ENCODE measurements at regions not wholly inside any gene's neighbourhood (a gene's known extent, or its start where the extent isn't known, plus 50 kb on each side); places are given as distances from the start of the nearest gene placed in this dataset.
"Not testable (repeated sequence)": the region's sequence is repeated elsewhere in the genome, so short reads cannot be mapped to it uniquely, and the experiment has no call there.

DNA sequence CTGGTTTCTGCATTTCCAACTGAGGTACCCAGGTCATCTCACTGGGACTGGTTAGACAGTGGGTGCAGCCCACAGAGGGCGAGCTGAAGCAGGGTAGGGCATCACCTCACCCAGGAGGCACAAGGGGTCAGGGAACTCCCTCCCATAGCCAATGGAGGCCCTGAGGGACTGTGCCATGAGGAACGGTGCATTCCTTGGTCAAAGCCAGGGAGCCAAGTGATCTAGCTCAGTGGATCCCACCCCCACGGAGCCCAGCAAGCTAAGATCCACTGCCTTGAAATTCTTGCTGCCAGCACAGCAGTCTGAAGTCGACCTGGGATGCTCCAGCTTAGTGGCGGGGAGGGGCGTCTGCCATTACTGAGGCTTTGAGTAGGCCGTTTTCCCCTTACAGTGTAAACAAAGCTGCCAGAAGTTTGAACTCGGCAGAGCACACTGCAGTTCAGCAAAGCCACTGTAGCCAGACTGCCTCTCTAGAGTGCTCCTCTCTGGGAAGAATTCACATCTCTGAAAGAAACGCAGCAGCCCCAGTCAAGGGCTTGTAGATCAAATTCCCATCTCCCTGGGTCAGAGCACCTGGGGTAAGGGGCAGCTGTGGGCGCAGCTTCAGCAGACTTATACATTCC lies 1386.6 kb upstream of the PCDH9 start:
- no peak for FAIRE-seq

DNA sequence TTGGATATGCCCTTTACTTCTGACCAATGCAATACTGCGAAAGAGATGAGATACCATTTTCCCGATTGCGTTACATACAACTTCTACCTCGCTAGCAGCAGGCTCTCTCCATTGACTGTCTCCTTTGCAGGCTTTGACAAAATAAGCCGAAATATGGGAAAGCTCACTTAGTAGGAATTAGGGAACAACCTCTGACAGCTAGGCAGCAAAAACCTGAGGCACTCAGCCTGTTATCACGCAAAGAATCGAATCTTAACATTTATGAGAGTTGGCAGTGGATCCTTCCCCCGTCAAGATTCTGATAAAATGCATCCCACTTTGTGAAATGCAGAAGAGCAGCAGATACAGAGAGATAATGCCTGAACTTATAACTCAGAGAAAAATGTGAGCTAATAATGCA lies 1379.5 kb upstream of the PCDH9 start:
- FAIRE-seq: no peak

DNA sequence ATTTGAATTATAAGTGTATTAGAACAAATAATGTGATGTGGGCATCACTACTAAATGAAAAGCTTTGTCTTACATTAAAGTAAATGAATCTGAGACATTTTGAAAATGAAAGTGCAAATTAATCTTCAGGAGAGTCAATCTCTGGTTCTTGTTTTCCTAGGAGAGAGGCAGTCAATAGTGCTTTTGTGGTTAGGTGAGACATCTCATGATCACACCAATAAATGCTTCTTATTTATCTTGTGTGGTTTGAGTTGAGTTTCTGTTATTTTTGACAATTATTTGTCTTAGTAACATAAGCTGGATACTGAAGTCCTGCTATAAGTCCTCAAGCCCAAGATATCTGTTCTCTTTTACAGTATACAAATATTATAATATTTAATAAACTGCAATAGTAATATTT lies 1378.0 kb upstream of the PCDH9 start:
- no peak for FAIRE-seq

DNA sequence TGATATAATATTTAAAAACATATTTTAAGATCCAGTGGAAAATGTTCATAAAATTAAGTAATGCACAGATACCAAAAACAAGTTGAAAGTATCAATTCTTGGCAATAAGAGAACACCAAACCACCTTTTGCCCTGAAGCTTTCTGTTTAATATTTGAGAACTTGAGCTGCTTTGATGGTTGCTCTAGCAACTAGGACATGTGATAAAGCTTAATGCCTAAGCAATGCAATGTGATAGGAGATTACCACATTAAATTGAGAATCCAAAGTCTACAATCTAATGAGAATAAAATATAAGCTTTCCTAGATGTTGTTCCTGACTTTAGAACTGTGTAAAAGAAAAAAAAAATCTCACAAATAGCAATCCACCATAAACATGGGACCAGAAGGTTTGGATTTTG lies 1367.5 kb upstream of the PCDH9 start:
- FAIRE-seq: no peak

DNA sequence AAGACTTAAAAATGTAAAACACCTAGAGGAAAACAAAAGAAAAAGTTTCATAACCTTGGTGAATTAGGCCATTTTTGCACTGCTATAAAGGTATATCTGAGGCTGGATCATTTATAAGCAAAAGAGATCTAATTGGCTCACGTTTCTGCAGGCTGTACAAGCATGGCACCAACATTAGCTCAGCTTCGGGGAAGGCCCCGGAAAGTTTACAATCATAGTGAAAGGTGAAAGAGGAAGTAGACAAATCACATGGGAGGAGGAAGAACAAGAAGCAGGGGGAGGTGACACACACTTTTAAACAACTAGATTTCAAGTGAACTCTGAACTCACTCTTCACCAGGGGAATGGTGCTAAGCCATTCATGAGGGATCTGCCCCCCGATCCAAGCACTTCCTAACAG lies 1358.5 kb upstream of the PCDH9 start:
- FAIRE-seq: no peak

DNA sequence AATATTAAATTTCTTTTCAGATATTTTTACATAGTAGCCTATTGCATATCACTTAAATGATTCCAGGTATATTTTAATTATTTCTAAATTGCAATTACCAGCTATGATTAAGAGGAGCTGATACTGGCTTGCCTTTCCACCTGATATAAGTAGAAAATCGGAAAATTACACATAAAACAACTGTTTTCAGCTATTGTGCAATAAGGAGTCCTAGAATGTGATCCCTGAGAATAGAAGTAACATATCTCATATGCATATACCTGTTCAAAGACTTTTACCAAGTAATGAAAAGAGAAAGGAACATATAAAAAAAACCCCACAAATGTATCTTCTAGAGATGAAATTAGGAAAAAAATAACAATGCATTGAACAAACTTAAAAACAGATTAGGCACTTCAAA lies 1354.6 kb upstream of the PCDH9 start:
- no peak for FAIRE-seq

DNA sequence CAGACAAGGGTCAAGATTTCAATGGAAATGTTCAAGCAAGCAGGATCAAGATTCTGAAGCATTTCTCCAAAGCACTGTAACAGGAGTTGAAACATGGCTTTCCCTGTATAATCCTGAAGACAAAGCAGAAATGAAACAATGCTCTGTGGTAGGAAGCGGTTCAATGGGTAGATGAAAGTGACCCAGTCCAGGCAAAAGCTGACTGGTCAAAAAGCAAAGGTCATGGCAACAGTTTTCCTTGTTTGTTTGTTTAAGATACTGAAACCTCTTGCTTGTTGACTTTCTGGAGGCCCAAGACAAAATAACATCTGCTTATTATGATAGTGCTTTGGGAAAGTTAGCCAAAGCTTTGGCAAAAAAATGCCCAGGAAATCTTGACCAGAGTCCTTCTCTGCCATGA lies 1343.9 kb upstream of the PCDH9 start:
- FAIRE-seq: no peak

DNA sequence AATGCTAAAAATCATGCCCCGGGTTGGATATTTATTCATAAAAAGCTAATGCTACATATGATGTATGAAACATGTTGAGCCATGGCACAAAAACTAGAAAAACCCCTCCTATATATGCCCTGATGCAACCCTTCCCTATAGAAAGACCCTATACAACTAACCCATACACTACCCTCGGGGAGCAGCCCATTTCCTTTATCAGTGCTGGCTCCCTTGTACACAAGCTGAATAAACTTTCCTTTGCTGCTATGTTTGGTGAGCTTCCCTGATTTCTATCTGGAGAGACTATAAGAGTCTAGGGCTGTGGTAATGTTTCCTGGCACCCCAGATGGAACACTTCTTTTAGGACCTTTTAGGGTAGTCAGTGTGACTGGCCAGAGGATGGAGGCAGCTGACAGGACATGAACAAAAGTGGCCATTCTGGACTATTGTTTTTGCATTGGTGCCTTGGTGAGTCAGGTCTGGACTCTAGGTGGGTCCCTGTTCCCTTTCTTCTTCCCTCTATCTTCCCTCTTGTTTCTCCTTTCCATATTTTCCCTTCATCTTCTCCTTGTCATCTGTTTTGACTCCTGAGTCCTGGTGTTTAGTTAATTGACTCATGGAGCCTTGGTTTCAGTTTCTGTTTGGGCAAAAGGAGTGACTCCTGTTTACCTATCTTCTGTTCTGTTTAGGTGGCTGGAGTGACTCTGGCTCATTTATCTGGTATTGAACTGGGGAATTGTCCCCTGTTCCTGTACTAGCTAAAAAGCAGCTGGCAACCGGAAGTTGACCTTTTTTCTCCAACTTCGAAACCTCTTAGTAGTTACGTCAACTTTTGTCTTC lies 1321.8 kb upstream of the PCDH9 start:
- FAIRE-seq: no peak

DNA sequence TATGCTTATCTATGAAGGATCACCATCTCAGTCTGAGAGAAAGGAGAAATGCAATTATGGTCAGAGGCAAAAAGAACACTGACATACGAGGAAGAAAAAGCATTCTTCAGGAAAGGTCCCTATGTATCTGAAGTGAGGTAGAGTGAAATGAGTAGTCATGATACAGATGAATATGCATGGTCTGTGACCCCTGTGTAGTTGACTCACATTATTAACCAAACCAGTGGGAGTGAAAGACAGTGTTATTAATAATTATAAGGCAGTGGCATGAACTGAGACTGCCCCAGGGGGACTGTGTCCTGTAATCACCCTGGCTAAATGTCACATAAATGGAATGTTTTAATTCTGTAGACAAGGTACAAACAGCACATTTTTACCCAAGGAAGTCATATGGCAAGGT lies 1320.2 kb upstream of the PCDH9 start:
- FAIRE-seq: no peak

DNA sequence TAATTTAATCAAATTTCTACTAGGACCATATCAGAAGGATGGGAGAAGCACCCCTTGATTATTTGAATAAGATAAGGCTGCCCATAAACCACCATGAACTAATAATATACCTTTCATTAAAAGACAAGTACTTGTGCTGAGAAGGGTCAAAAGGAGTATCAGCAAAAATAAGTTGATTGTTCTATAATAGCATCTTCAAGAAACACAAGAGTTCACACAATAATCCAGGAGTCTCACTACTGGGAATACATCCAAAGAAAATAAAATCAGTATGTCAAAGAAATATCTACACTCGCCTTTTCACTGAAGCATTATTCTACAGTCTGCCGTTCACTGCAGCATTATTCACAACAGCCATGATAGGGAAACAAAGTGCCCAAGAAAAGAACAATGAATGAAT lies 1310.1 kb upstream of the PCDH9 start:
- FAIRE-seq: no peak

DNA sequence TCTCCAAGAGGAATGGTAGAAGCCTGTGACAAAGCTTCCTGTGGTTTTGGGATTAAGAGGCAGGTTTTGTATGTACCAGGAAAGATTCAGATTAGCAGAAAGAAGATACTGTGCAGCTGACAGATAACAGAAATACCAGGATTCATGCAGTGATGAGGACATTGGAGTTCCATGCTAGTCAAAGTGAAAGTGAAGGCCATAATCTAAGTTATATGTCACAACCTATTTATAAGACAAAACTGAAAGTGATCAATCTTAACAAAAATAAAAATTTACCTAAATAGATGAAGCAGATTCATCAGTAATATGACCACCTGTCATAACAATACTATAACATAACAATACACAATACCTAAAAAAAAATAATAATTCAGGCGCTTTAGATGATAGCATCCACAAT lies 1305.2 kb upstream of the PCDH9 start:
- FAIRE-seq: no peak

DNA sequence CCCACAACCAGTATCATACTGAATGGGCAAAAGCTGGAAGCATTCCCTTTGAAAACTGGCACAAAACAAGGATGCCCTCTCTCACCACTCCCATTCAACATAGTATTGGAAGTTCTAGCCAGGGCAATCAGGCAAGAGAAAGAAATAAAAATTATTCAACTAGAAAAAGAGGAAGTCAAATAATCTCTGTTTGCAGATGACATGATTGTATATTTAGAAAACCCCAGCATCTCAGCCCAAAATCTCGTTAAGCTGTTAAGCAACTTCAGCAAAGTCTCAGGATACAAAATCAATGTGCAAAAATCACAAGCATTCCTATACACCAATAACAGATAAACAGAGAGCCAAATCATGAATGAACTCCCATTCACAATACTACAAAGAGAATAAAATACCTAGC lies 1297.0 kb upstream of the PCDH9 start:
- FAIRE-seq: not testable (repeated sequence)

DNA sequence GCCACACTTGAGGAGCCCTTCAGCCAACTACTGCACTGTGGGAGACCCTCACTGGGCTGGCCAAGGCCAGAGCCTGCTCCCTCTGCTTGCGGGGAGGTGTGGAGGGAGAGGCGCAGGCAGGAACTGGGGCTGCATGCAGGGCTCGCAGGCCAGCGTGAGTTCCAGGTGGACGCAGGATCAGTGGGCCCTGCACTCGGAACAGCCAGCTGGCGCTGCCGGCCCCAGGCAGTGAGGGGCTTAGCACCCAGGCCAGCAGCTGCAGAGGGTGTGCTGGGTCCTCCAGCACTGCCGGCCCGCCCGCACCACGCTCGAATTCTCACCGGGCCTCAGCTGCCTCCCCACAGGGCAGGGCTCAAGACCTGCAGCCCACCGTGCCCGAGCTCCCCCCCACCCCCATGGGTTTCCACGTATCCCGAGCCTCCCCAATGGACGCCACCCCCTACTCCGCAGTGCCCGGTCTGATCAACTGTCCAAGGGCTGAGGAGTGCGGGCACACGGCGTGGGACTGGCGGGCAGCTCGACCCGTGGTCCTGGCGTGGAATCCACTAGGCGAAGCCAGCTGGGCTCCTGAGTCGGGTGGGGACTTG lies 1293.8 kb upstream of the PCDH9 start:
- no peak for FAIRE-seq

DNA sequence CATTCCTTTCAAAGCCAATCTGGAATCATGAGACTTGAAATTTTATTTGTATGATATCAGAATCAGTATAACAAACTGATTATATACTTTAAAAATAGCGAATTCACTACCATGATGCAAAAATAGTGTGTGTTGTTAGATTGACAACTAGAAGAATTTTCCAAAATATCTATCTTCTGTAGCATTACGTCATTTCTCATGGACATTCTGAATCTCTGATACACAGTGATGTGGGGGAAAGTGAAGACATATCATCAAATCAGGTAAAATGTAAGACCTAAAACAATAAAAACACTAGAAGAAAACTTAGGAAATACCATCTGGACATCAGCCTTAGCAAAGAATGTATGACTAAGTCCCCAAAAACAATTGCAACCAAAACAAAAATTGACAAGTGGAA lies 1292.0 kb upstream of the PCDH9 start:
- no peak for FAIRE-seq

DNA sequence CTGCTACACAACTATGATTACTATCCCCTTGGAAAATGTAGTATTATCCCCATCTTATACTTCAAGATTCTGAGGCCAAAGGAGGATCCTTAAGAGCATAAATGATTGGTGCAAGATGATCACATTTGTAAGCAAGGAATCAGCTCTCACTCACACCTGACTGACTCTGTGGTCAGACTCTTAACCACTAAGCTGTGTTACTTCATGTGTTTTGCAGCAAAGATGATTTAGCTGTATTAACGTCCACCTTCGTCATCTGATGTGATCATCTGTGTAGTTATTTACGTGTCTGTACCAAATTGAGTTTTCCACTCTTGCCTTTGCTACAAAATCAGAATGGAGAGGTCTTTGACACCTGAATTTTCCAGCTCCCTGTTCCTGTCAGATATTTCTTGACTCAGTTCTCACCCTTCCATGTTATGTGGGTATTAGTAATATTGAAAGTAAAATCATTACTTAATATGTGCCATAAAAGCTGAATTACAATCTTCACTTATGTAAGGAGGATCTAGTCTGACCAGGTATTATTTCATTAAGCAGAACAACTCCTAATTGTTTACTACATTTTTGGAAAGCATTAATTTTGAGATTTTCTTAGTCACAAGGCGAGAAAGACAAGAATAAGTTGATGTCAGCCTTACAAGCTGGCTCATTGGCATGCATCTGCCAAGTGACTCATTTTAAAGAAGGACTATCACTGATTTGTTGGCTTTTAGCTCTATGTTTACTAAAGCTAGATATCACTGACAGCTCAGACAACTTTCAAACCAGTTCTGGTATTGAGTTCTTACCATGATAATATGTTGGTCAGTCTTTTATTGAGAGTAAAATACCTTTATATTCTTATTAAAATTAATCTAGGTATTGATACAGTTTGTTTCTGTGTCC lies 1279.8 kb upstream of the PCDH9 start:
- FAIRE-seq: no peak

DNA sequence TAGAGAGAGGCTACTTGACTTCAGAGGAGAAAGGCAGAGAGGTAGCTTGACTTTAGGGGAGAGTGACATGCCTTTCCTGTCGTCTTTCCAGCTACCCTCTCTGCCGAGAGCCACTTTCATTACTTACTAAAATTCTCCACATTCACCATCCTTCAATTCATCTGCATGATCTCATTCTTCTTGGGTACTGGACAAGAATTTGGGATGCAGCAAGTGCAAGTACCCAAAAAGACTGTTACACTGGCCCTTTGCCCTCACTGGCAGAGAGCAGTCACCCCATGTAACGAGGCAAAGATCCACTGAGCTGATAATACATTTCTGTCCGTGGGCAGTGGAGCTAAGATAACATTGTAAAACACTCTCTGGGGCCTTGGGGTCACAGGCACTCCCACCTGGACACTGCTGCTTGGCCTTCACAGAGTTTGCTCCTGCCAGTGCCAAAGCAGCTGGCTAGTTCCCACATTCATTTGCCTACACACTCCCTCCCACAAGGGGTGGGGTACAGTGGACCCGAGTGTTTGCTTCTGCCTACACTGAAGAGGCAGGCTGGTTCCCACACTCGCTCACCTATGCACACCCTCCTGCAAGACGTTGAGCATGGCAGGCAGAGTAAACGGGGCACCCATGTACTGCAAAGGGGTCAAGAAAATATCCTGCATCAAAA lies 1276.9 kb upstream of the PCDH9 start:
- FAIRE-seq: no peak

DNA sequence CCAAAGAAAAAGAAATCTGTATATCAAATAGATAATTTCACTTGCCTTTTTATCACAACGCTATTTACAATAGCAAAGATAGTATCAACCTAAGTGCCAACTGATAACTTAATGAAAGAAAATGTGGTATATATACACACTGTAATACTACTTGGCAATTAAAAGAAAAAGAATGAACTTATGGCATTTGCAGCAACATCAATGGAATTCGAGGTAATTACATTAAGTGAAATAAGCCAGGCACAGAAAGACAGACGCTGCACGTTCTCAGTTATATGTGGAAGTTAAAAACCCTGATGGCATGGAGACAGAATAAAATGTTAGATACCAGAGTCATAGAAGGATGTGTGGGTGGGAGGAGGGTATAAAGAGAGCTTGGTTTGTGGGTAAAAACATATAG lies 1260.5 kb upstream of the PCDH9 start:
- no peak for FAIRE-seq

DNA sequence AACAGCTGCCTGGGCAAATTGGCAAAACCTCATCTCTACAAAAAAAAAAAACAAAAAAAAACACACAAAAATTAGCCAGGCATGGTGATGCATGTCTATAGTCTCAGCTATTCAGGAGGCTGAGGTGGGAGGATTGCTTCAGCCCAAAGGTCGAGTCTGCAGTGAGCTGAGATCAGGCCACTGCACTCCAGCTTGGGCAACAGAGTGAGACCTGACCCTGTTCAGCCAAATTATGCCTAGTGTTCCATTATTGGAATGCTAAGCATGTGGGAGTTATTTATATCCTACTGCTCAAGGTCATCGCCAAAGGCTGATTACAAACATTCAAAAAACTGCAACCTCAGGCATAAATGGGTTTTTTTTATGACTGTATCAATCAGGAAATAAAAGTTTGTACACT lies 1251.0 kb upstream of the PCDH9 start:
- no peak for FAIRE-seq

DNA sequence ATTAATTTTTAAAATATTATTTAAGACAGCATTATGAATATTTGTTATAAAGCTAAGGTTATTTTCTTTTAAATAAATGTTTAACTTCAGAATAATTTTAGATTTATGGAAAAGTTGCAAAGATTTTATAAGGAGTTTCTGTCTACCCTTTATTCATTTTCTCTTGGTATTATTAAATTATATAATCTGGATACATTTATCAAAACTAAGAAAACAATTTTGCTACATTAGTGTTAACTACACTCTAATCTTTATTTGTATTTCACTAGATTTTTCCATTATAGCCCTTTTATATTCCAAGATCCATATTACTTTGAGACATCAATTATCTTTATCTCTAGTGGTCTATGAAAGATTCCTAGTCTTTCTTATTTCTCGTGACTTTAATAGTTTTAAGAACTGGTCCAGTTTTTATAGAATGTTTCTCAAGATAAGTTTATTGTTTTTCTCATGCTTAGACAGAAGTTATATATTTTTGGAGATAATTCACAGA lies 1243.7 kb upstream of the PCDH9 start:
- FAIRE-seq: peak; percentile 78

DNA sequence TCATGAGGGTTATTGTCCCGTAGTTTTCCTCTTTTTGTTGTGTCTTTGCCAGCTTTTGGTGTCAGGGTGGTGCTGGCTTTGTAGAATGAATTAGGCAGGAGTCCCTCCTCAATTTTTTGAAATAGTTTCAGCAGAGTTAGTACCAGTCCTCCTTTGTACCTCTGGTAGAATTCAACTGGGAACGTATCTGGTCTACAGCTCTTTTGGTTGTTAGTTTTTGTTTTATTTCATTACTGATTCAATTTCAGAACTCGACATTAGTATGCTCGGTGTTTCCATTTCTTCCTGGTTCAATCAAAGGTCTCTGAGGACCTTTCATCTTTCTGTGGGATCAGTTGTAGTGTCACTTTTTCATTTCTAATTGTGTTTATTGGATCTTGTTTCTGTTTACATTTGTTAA lies 1237.0 kb upstream of the PCDH9 start:
- no peak for FAIRE-seq

DNA sequence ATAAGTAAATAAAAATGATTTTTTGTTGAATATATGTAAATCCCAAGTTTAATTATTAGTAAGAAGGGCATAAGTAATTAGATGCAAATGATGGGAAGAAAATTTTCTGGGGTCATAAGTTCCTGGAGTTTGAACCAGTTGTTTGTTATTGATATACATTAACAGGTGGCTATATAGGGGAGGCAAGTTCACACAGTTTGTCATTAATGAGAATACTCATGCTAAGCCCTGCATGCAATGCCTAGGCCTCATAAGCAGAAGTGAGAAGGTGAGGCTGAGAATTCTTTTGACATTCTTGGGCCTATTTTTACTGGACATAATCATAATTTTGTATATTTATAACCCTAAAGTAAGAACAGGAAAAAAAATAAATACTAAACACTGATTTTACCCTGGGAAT lies 1210.7 kb upstream of the PCDH9 start:
- FAIRE-seq: no peak

DNA sequence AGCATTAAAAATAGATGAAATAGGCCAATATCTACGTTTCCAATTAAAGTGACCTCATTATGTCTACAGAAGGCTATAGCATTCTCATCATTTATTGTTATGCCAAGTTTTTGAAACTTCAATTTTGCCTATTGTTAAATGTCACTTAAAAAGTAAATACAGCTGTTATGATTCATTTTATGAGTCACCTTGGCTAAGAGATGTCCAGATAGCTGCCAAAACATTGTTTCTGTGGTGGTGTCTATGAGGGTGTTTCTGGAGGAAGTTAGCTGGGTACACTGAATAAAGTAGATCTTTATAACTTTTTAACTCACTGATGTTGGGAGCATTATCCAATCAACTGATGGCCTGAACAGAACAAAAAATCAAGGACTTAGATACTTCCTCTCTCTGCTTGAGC lies 1209.7 kb upstream of the PCDH9 start:
- no peak for FAIRE-seq

DNA sequence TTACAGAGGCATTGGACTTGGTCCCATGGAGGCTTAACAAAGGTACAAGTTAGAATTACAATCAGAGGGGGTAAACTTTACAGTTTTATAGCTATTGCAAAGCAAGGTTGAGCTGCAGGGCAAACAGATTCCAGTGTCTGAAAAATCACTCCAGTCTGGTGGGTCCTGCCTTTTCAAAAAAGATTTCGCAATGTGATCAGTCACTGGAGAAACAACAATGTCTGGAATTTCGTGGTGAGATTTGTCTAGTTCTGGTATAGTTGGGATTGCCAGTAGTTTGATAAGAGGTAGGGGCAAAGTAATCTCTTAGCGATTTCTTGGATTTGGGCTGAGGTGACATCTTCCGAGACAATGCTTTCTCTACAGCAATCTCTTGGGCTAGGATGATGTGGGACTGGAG lies 1198.2 kb upstream of the PCDH9 start:
- FAIRE-seq: no peak

Data from colon (tissue), 2 donors.